Neural cell (in vitro differentiated cells): ENCODE measurements at regions not wholly inside any gene's neighbourhood (a gene's known extent, or its start where the extent isn't known, plus 50 kb on each side); places are given as distances from the start of the nearest gene placed in this dataset.

Experiments used
- H2AFZ ChIP-seq: fragments of 200-600, 300-800 bp; sonication (generic), shearing (Covaris generic); 2 replicates; pipeline ENCODE4 v1.6.0; 2014; ENCODE audit warnings: low read depth, mild to moderate bottlenecking, antibody characterized with exemption, low read length, moderate library complexity
- H3F3A ChIP-seq: fragments of 200-600 bp; shearing (Covaris generic); 2 replicates; pipeline ENCODE4 v1.6.1; 2016; ENCODE audit warnings: mild to moderate bottlenecking, moderate library complexity, mixed read lengths, antibody characterized with exemption, low read length; ENCODE audit not compliant: insufficient read depth, poor library complexity, severe bottlenecking
- H3K27ac ChIP-seq: fragments of 200-600, 300-800 bp; sonication (generic), shearing (Covaris generic); 2 replicates; pipeline ENCODE4 v1.5.1; 2014; ENCODE audit warnings: mild to moderate bottlenecking, low read length, moderate library complexity
- H3K27me3 ChIP-seq: fragments of 300-800, 200-600 bp; sonication (generic), shearing (Covaris generic); 2 replicates; pipeline ENCODE4 v1.6.0; 2014; ENCODE audit warnings: mild to moderate bottlenecking, low read depth, low read length, moderate library complexity; ENCODE audit not compliant: insufficient read depth
- H3K36me3 ChIP-seq: fragments of 300-800, 200-600 bp; sonication (generic), shearing (Covaris generic); 2 replicates; pipeline ENCODE4 v1.5.1; 2014; ENCODE audit warnings: mild to moderate bottlenecking, antibody characterized with exemption, low read length, moderate library complexity; ENCODE audit not compliant: insufficient read depth
- H3K4me2 ChIP-seq: fragments of 300-800, 200-600 bp; sonication (generic), shearing (Covaris generic); 2 replicates; pipeline ENCODE4 v1.6.0; 2014; ENCODE audit warnings: mild to moderate bottlenecking, low read length
- H3K4me3 ChIP-seq: fragments of 300-800, 200-600 bp; sonication (generic), shearing (Covaris generic); 2 replicates; pipeline ENCODE4 v1.5.1; 2014; ENCODE audit warnings: mild to moderate bottlenecking, low read length, moderate library complexity
- H3K79me2 ChIP-seq: fragments of 200-600 bp; shearing (Covaris generic); replicated peaks from 2 replicates; pipeline ENCODE4 v1.6.0; 2014; ENCODE audit warnings: mild to moderate bottlenecking, low read length, moderate library complexity; ENCODE audit not compliant: insufficient read depth
- H3K9ac ChIP-seq: fragments of 300-800, 200-600 bp; sonication (generic), shearing (Covaris generic); 2 replicates; pipeline ENCODE4 v1.6.1; 2016; ENCODE audit warnings: mild to moderate bottlenecking, low read length, mixed read lengths
- H3K9me2 ChIP-seq: fragments of 200-600 bp; shearing (Covaris generic); 2 replicates; pipeline ENCODE4 v1.6.1; 2016; ENCODE audit warnings: mild to moderate bottlenecking, low read length, mixed read lengths; ENCODE audit not compliant: insufficient read depth
- H3K9me3 ChIP-seq: fragments of 200-600, 300-800 bp; sonication (generic), shearing (Covaris generic); 2 replicates; pipeline ENCODE4 v1.6.1; 2016; ENCODE audit warnings: mild to moderate bottlenecking, mixed run types, low read length, moderate library complexity, mixed read lengths
- H4K20me1 ChIP-seq: fragments of 200-600 bp; shearing (Covaris generic); 2 replicates; pipeline ENCODE4 v1.6.1; 2016; ENCODE audit warnings: mild to moderate bottlenecking, mixed run types; ENCODE audit not compliant: insufficient read depth
- EP300 ChIP-seq: fragments of 450-650 bp; conservative IDR thresholded peaks from 2 replicates; pipeline ENCODE4 v1.6.1; 2014; ENCODE audit warnings: antibody characterized with exemption, mild to moderate bottlenecking, moderate library complexity; ENCODE audit not compliant: poor library complexity, severe bottlenecking
- EZH2 ChIP-seq: fragments of 200-600, 300-800 bp; shearing (Covaris generic), sonication (generic); IDR thresholded peaks from 2 replicates; pipeline ENCODE4 v1.6.1; 2014; ENCODE audit warnings: antibody characterized with exemption, low read length, borderline replicate concordance, mild to moderate bottlenecking; ENCODE audit not compliant: insufficient read depth, poor library complexity, severe bottlenecking
- MXI1 ChIP-seq: fragments of 450-650 bp; conservative IDR thresholded peaks from 2 replicates; pipeline ENCODE4 v1.6.1; 2014; ENCODE audit warnings: antibody characterized with exemption, mild to moderate bottlenecking; ENCODE audit not compliant: poor library complexity, severe bottlenecking
- POLR2AphosphoS5 ChIP-seq: IDR thresholded peaks from 2 replicates; pipeline ENCODE4 v1.6.1; 2012
- RAD21 ChIP-seq: fragments of 450-650 bp; conservative IDR thresholded peaks from 2 replicates; pipeline ENCODE4 v1.6.1; 2014; ENCODE audit warnings: antibody characterized with exemption, mild to moderate bottlenecking, moderate library complexity
- REST ChIP-seq: IDR thresholded peaks from 2 replicates; pipeline ENCODE4 v1.6.1; 2012; ENCODE audit warnings: borderline replicate concordance
- SMC3 ChIP-seq: fragments of 450-650 bp; conservative IDR thresholded peaks from 2 replicates; pipeline ENCODE4 v1.6.1; 2014; ENCODE audit warnings: antibody characterized with exemption, mild to moderate bottlenecking, moderate library complexity; ENCODE audit not compliant: poor library complexity
- TAF1 ChIP-seq: IDR thresholded peaks from 2 replicates; pipeline ENCODE4 v1.6.1; 2012; ENCODE audit warnings: low read depth
- TF ChIP-seq, protein P1 (sequence below): fragments of 450-650 bp; IDR thresholded peaks from 2 replicates; pipeline ENCODE4 v1.5.1; 2014; ENCODE audit warnings: antibody characterized with exemption, mild to moderate bottlenecking, moderate library complexity; ENCODE audit not compliant: poor library complexity, severe bottlenecking

DNA sequence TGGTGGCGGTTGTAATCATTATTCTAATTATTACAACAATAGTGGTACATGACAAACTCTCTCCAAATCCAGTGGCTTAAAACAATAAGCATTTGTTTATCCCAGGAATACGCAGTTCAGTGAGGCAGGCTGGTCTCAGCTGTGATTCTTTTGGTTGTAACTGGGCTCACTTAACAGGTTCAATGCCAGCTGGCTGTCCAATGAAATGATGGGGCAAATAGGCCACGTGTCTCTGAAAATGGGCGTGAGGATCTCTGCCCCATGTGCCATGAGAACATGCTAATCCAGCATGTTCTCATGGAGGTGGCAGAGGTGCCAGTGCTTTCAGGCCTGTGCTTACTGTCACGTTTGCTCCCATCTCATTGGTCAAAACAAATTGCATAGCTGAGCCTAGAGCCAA is 73.1 kb upstream of the CLMN start:
- Histone ChIP-seq H3K9ac (no peak overlapping the region), H3K9me3 (no peaks in the 10 kb centered on the region), H3K4me3 (no peak overlapping the region), H2AFZ (no peak overlapping the region), H4K20me1 (no peaks in the 10 kb centered on the region), H3K4me2 (no peak overlapping the region), H3K27me3 (no peaks in the 10 kb centered on the region), H3K36me3 (no peaks in the 10 kb centered on the region), H3K9me2 (no peaks in the 10 kb centered on the region), H3K79me2 (no peaks in the 10 kb centered on the region), H3K27ac (no peak overlapping the region), H3F3A (no peaks in the 10 kb centered on the region)
- no peak for TF ChIP-seq MXI1
- no peak for TF ChIP-seq EP300
- no peak for TF ChIP-seq RAD21
- TF ChIP-seq EZH2: no peak
- no peak for TF ChIP-seq TAF1
- no peak for TF ChIP-seq SMC3
- TF ChIP-seq, protein P1, sequence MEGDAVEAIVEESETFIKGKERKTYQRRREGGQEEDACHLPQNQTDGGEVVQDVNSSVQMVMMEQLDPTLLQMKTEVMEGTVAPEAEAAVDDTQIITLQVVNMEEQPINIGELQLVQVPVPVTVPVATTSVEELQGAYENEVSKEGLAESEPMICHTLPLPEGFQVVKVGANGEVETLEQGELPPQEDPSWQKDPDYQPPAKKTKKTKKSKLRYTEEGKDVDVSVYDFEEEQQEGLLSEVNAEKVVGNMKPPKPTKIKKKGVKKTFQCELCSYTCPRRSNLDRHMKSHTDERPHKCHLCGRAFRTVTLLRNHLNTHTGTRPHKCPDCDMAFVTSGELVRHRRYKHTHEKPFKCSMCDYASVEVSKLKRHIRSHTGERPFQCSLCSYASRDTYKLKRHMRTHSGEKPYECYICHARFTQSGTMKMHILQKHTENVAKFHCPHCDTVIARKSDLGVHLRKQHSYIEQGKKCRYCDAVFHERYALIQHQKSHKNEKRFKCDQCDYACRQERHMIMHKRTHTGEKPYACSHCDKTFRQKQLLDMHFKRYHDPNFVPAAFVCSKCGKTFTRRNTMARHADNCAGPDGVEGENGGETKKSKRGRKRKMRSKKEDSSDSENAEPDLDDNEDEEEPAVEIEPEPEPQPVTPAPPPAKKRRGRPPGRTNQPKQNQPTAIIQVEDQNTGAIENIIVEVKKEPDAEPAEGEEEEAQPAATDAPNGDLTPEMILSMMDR: no peak
- TF ChIP-seq POLR2AphosphoS5: no peak

GRCh38 chr14:95391331-95391730 is 71.6 kb upstream of the CLMN start:
- TF ChIP-seq EZH2 (no peak), TAF1 (no peak), SMC3 (no peak), REST (no peak), POLR2AphosphoS5 (no peak), MXI1 (no peak), RAD21 (no peak), EP300 (no peak)
- TF ChIP-seq, protein P1: no peak
- H3K36me3 ChIP-seq: no peaks in the 10 kb centered on the region
- no peak overlapping the region for H3K27ac ChIP-seq
- H2AFZ ChIP-seq: no peak overlapping the region
- H3K27me3 ChIP-seq: no peaks in the 10 kb centered on the region
- no peak overlapping the region for H3K4me2 ChIP-seq
- H4K20me1 ChIP-seq: no peaks in the 10 kb centered on the region
- no peaks in the 10 kb centered on the region for H3K9me2 ChIP-seq
- no peaks in the 10 kb centered on the region for H3F3A ChIP-seq
- no peak overlapping the region for H3K4me3 ChIP-seq
- H3K9me3 ChIP-seq: no peaks in the 10 kb centered on the region
- no peak overlapping the region for H3K9ac ChIP-seq
- H3K79me2 ChIP-seq: no peaks in the 10 kb centered on the region
